ENCODE measurements at regions not wholly inside any gene's neighbourhood (a gene's known extent, or its start where the extent isn't known, plus 50 kb on each side); places are given as distances from the start of the nearest gene placed in this dataset.

DNA sequence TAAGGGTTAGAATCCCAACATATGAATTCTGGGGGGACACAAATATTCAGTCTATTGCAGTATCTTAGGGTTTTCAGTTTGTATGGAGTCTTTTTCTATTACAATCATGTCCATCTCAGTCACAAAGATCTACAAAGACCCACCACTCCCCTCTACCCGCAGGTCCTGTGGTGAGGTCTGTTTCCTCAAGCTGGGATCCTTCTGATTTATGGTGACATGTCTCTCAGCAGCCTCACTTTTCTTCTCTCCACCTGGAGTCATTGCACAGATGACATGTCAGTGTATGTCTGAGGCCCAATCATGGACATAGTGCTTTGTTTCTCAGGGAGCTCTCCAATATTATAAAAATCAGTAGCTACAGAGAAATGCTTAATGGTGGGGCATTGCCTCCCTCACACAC is 113.4 kb upstream of the RAB27B start:
- TF ChIP-seq, protein P1, sequence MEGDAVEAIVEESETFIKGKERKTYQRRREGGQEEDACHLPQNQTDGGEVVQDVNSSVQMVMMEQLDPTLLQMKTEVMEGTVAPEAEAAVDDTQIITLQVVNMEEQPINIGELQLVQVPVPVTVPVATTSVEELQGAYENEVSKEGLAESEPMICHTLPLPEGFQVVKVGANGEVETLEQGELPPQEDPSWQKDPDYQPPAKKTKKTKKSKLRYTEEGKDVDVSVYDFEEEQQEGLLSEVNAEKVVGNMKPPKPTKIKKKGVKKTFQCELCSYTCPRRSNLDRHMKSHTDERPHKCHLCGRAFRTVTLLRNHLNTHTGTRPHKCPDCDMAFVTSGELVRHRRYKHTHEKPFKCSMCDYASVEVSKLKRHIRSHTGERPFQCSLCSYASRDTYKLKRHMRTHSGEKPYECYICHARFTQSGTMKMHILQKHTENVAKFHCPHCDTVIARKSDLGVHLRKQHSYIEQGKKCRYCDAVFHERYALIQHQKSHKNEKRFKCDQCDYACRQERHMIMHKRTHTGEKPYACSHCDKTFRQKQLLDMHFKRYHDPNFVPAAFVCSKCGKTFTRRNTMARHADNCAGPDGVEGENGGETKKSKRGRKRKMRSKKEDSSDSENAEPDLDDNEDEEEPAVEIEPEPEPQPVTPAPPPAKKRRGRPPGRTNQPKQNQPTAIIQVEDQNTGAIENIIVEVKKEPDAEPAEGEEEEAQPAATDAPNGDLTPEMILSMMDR (IDR thresholded peaks at IDR 0.05): no peak
- TF ChIP-seq EZH2 (IDR thresholded peaks at IDR 0.05; ENCODE audit: borderline replicate concordance, insufficient read depth, low read depth, low read length, poor library complexity, severe bottlenecking): no peak
